Activated naive CD8-positive, alpha-beta T cell treated with anti-CD3 and anti-CD28 coated beads for 36 hours (primary cell): ENCODE measurements at regions not wholly inside any gene's neighbourhood (a gene's known extent, or its start where the extent isn't known, plus 50 kb on each side); places are given as distances from the start of the nearest gene placed in this dataset.
"Not testable (repeated sequence)": the region's sequence is repeated elsewhere in the genome, so short reads cannot be mapped to it uniquely, and the experiment has no call there.

Experiments used
- DNase-seq: peaks from one replicate; pipeline ENCODE4 v3.0.0; 2021
- H3K27ac Mint-ChIP-seq: one replicate; pipeline ENCODE4 v1.8.0; 2022; ENCODE audit warnings: mild to moderate bottlenecking, moderate library complexity, mixed read lengths
- H3K27me3 Mint-ChIP-seq: one replicate; pipeline ENCODE4 v1.8.0; 2022; ENCODE audit warnings: mild to moderate bottlenecking, mixed read lengths
- H3K36me3 Mint-ChIP-seq: one replicate; pipeline ENCODE4 v1.8.0; 2021; ENCODE audit warnings: mild to moderate bottlenecking, mixed read lengths
- H3K4me1 Mint-ChIP-seq: one replicate; pipeline ENCODE4 v1.8.0; 2021; ENCODE audit warnings: mixed read lengths
- H3K4me3 Mint-ChIP-seq: one replicate; pipeline ENCODE4 v1.8.0; 2022; ENCODE audit warnings: mild to moderate bottlenecking, moderate library complexity, mixed read lengths
- H3K9me3 Mint-ChIP-seq: one replicate; pipeline ENCODE4 v1.8.0; 2022; ENCODE audit warnings: mixed read lengths

DNA sequence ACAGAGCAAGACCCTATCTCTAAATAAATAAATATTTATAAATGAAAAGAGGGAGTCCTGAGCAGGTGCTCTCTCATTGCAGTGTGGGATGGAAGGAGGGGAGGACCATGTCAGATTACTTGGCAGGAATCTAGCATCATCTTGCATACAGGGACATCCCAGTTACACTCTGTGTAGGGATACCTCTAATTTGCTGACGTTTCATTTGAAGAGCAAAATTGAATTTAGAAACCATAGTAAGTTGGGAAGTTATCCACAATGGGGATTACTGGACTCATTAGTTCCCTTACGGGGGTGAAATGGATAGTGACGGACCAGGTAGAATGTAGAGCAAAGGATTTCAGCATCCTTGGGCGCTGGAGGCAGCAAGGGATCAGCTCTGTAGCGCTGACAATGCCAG lies 52.1 kb downstream of the ARHGEF18 start:
- Mint-ChIP-seq H3K4me1 (peaks cover 30% of the 10 kb centered on the region), H3K9me3 (no peaks in the 10 kb centered on the region), H3K27ac (no peak overlapping the region), H3K36me3 (peaks cover 13% of the 10 kb centered on the region), H3K27me3 (no peaks in the 10 kb centered on the region), H3K4me3 (no peak overlapping the region)
- DNase-seq, result no peak

DNA sequence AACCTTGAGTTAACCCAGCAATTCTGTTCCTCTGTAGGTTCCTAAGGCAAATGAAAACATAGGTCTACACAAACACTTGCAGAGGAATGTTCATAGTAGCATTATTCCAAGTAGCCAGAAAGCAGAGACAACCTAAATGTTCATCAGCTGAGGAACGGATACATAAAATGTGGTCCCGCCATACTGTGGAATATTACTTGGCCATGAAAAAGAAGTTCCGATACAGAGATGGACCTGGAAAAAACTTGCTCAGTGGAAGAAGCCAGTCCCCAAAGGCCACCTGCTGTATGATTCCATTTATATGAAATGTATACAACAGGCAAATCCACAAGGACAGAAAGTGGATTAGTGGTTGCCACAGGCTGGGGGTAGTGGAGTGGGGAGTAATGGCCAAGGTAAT lies 53.0 kb downstream of the ARHGEF18 start:
- no peaks in the 10 kb centered on the region for H3K27me3 Mint-ChIP-seq
- no peaks in the 10 kb centered on the region for H3K9me3 Mint-ChIP-seq
- H3K36me3 Mint-ChIP-seq, result peaks cover 13% of the 10 kb centered on the region
- H3K4me1 Mint-ChIP-seq, result peaks cover 25% of the 10 kb centered on the region
- no peak overlapping the region for H3K27ac Mint-ChIP-seq
- no peak overlapping the region for H3K4me3 Mint-ChIP-seq
- DNase-seq, result no peak

DNA sequence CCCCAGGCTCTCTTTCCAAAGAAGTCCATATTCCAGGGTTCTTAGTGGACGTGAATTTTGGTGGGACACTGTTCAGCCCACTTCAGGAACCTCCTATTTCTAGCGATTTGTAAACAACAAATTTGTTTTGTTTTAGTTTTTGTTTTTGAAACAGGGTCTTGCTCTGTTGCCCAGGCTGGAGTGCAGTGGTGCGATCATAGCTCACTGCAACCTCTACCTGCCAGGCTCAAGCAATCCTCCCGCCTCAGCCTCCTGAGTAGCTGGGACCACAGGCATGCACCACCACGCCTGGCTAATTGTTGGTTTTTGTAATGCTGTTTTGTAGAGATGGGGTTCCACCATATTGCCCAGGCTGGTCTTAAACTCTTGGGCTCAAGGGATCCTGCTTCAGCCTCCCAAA lies 56.7 kb downstream of the ARHGEF18 start:
- not testable (repeated sequence) for H3K27me3 Mint-ChIP-seq, H3K4me3 Mint-ChIP-seq, DNase-seq, H3K9me3 Mint-ChIP-seq, H3K36me3 Mint-ChIP-seq
- Mint-ChIP-seq H3K27ac (peak overlapping the region; percentile 11), H3K4me1 (peaks cover 22% of the 10 kb centered on the region)

DNA sequence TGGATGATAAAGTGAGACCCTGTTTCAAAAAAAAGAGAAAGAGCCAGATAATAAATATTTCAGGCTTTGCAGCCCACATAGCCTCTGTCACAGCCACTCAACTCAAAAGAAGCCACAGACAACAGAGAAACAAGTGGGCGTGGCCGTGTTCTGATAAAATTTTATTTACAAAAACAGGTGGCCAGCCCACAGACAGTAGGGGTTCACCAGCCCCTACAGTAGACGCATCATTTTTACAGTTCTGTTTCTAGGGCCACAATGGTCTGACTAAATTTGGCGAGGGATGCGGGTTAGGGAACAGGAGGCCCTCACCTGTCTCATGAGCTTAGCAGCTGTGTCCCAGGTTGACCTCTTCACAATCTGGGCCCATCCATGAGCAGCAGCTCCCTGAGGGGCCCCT lies 59.5 kb downstream of the ARHGEF18 start:
- Mint-ChIP-seq H3K9me3 (no peaks in the 10 kb centered on the region), H3K4me3 (no peak overlapping the region), H3K27ac (peak overlapping the region; percentile 54), H3K27me3 (no peaks in the 10 kb centered on the region), H3K36me3 (peaks cover 17% of the 10 kb centered on the region), H3K4me1 (peaks cover 28% of the 10 kb centered on the region)
- no peak for DNase-seq

DNA sequence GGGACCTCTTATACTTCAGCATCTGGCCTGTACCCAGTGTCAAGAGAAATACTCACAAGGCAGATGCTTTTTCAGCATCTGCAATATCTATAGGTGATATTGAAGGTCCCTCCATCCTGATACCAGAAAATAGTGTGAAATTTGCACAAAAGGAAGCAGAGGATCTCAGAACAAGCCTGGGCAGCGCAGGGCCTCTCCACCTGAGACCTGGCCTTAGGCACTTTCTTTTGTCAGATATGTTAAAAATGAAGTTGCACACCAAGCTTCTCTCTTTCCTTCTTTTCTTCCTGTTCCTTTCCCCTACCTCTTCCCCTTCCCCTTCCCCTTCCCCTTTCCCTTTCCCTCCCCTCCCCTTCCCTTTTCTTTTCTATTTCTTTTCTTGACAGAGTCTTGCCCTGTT lies 62.2 kb downstream of the ARHGEF18 start:
- H3K36me3 Mint-ChIP-seq, result peaks cover 20% of the 10 kb centered on the region
- H3K27me3 Mint-ChIP-seq, result no peaks in the 10 kb centered on the region
- no peak for DNase-seq
- H3K4me1 Mint-ChIP-seq, result peaks cover 29% of the 10 kb centered on the region
- H3K4me3 Mint-ChIP-seq, result no peak overlapping the region
- no peaks in the 10 kb centered on the region for H3K9me3 Mint-ChIP-seq
- H3K27ac Mint-ChIP-seq, result peak overlapping the region; percentile 46

DNA sequence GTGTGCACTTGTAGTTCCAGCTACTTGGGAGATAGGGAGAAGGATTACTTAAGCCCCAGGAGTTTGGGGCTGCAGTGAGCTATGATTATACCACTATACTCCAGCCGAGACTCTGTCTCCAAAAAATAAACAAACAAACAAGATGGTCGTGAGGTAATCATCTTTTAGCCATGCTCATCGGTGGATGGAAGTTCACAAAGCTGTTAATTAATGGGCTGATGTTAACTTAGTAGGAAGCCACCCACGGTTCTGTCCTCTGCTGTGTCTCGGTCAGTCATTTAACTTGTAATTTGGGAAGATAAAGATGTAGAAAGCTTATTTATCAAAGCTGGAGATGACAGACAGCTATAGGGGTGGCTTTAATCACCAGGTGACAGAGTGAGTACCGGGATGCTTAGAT lies 64.9 kb downstream of the ARHGEF18 start:
- no peaks in the 10 kb centered on the region for H3K9me3 Mint-ChIP-seq
- H3K4me1 Mint-ChIP-seq, result peaks cover 26% of the 10 kb centered on the region
- no peak for DNase-seq
- H3K27ac Mint-ChIP-seq, result no peak overlapping the region
- H3K4me3 Mint-ChIP-seq, result no peak overlapping the region
- H3K36me3 Mint-ChIP-seq, result peaks cover 19% of the 10 kb centered on the region
- no peaks in the 10 kb centered on the region for H3K27me3 Mint-ChIP-seq

DNA sequence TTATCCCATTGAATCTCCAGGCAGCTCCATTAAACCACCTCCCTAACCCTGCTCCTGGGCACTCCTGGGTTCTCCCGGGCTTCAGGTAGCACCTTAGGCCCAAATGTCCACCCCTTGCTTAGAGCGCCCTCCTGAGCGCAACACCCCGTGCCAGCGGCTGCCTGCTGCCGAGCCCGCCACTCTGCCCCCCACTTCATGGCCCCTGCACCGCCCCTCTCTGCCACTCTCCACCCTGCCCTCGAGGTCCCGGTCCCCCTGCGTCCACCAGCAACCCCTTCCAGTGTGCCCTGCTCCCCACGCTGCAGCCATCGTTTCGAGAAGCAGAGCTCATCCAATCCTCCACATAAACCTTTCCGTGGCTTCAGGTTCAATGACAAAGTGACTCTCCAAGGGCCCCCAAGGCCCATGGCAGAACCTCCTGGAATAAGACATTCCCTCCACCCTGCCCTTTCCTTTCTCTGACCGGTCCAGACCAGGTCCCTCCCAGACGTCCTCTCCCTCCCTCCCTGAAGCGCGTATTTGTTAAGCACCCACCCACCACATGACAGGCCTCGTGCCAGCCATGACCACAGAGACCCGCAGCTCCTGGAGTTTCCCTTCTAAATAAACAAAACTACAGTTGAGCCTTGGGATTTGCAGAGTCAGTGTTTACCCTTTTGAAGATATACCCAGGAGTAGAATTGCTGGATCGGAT lies 66.6 kb downstream of the ARHGEF18 start:
- DNase-seq, result no peak
- Mint-ChIP-seq H3K27me3 (no peaks in the 10 kb centered on the region), H3K27ac (peak overlapping the region; percentile 51), H3K36me3 (peaks cover 18% of the 10 kb centered on the region), H3K9me3 (no peaks in the 10 kb centered on the region), H3K4me3 (no peak overlapping the region), H3K4me1 (peaks cover 24% of the 10 kb centered on the region)

DNA sequence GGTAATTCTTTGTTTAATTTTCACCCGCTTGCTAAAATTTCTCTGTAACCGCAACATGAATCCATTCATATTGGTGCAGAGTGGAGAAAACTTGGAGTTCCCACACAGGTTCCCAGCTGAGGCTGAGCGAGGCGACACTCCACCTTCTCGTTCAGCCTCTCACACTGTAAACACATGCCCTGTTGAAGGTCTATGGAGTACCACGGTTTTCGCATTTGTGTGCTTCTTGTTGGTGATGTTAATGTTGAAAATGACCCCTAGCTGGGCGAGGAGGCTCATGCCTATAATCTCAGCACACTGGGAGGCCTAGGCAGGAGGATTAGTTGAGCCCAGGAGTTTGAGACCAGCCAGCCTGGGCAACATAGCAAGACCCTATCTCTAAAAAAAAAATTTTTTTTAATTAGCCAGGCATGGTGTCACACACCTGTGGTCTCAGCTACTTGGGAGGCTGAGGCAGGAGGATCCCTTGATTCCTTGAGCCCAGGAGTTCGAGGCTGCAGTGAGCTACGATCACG lies 67.2 kb downstream of the ARHGEF18 start:
- no peak for DNase-seq
- H3K4me3 Mint-ChIP-seq, result no peak overlapping the region
- H3K27ac Mint-ChIP-seq, result no peak overlapping the region
- H3K4me1 Mint-ChIP-seq, result peaks cover 21% of the 10 kb centered on the region
- H3K9me3 Mint-ChIP-seq, result no peaks in the 10 kb centered on the region
- no peaks in the 10 kb centered on the region for H3K27me3 Mint-ChIP-seq
- H3K36me3 Mint-ChIP-seq, result peaks cover 15% of the 10 kb centered on the region

DNA sequence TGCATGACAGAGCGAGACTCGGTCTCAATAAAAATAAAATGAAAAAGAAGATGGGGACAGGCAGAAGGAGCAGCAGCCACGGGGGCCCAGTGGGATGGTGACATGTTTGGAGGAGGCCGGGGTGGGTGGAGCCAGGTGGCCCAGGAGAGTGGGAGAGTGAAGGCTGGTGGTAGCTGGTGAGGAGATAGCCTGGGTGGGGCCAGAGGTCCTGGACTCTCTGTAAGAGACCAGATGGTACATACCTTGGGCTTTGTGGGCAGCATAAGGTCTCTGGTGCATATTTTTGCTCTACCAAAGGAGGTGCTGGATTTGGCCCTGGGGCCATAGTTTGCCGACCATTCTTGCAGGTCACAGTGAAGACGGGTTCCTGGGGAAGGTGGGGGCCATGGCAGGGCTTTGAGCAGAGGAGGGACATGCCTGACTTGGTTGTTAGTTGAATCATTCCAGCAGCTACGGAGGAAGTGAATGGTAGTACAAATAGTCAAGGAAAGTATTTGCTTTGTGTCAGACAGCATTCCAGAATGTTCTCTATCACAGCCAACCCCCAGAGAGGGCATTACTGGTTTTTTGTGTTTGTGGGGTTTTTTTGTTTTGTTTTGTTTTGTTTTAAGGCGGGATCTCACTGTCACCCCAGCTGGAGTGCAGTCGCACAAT lies 69.1 kb downstream of the ARHGEF18 start:
- peaks cover 8% of the 10 kb centered on the region for H3K36me3 Mint-ChIP-seq
- no peak overlapping the region for H3K4me3 Mint-ChIP-seq
- DNase-seq, result no peak
- H3K27ac Mint-ChIP-seq, result peak overlapping the region; percentile 77
- no peaks in the 10 kb centered on the region for H3K9me3 Mint-ChIP-seq
- H3K27me3 Mint-ChIP-seq, result no peaks in the 10 kb centered on the region
- peaks cover 17% of the 10 kb centered on the region for H3K4me1 Mint-ChIP-seq

DNA sequence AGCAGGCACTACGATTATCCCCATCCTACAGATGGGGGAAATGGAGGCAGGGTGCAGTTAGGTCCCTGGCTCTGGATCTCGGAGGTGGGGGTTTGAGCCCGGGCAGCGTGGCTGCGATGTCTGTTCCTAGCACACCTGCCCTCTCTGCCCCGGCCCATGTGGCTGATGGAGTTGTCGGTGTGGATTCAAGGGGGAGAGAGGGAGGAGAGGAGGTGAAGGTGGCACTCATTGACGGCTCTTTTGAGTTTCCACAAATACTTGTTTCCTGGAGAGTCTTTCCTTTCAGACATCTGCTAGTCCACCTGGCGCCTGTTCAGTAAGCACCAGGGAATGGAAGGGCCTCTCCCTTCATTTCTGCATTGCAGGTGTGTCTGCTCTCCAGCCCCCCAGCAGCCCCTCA lies 69.9 kb downstream of the ARHGEF18 start:
- DNase-seq, result no peak
- Mint-ChIP-seq H3K4me3 (no peak overlapping the region), H3K36me3 (peaks cover 10% of the 10 kb centered on the region), H3K4me1 (peaks cover 14% of the 10 kb centered on the region), H3K9me3 (no peaks in the 10 kb centered on the region), H3K27ac (no peak overlapping the region), H3K27me3 (no peaks in the 10 kb centered on the region)

DNA sequence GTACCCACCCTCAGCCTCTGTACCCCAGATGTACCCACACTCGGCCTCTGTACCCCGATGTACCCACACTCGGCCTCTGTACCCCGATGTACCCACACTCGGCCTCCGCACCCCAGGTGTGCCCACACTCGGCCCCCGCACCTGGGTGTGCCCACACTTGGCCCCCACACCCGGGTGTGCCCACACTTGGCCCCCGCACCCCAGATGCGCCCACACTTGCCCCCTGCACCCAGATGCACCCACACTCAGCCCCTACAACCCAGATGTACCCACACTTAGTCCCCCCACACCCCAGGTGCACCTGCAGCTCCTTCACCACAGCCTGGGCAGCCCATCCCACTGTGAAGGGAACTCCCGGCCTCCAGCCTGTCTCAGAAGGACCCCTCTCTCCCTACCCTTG lies 69.7 kb downstream of the PEX11G start:
- no peak for DNase-seq
- Mint-ChIP-seq H3K4me1 (peaks cover 11% of the 10 kb centered on the region), H3K9me3 (no peaks in the 10 kb centered on the region), H3K36me3 (peaks cover 10% of the 10 kb centered on the region), H3K27ac (no peak overlapping the region), H3K4me3 (no peak overlapping the region), H3K27me3 (no peaks in the 10 kb centered on the region)

DNA sequence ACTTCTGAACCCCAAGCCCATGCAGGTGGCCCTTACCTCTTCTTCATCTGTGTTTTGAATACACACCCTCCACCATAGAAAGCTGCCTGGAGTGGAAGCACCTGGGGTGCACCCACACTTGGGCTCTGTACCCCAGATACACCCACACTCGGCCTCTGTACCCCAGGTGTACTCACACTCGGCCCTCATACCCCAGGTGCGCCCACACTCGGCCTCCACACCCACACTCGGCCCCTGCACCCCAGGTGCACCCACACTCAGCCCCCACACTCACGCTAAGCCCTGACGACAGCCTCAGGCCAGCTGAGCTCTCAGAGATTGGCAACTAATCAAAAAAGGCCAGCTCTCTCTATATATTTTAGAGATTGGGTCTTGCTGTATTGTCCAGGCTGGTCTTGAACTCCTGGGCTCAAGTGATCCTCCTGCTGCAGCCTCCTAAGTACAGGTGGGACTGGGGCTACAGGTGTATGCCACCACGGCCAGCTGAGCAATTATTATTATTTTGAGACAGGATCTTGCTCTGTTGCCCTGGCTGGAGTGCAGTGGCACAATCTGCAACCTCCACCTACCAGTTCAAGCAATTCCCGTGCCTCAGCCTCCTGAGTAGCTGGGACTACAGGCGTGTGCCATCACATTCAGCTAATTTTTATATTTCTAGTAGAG lies 68.9 kb downstream of the PEX11G start:
- peaks cover 10% of the 10 kb centered on the region for H3K36me3 Mint-ChIP-seq
- no peaks in the 10 kb centered on the region for H3K27me3 Mint-ChIP-seq
- H3K4me1 Mint-ChIP-seq, result peaks cover 13% of the 10 kb centered on the region
- no peak overlapping the region for H3K4me3 Mint-ChIP-seq
- H3K9me3 Mint-ChIP-seq, result no peaks in the 10 kb centered on the region
- no peak for DNase-seq
- H3K27ac Mint-ChIP-seq, result no peak overlapping the region

DNA sequence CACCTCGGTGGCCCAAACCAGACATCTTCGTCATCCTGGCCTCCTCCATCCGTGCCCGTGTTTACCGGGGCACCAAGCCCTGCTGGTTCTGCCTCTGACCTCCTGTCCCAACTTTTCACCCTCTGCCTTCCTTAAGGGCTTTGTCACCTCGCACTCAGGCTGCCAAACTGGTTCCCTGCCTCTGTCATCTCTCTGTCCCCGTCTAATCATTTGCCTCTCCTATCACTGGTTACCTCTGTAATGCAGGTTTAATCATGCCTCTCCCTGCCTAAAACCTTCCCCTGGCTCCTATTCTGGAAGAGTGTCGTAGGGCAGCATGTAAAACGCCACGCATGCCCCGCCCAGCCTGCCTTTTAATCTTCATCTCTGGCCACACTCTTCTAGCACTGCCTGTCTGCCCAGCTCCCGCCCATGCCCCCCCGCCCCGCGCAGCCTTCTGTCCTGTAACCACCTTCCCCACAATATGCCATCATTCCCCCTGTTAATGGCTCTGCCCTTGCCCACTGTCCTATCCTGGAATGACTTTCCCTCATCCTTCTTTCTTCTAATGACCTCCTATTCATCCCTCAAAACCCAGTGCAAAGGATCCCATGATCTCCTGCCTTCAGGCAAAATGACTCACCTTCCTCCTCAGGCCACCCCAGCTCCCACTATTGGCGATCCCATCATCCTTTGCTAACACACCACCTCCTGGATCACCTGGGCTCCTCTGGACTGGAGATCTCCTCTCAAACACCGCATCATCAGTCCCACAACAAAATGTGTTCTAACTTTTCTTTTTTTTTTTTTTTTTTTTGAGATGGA lies 66.7 kb downstream of the PEX11G start:
- Mint-ChIP-seq H3K27ac (no peak overlapping the region), H3K9me3 (no peaks in the 10 kb centered on the region), H3K27me3 (no peaks in the 10 kb centered on the region), H3K4me1 (peaks cover 20% of the 10 kb centered on the region), H3K4me3 (no peak overlapping the region), H3K36me3 (peaks cover 7% of the 10 kb centered on the region)
- DNase-seq, result no peak
